ENCODE measurements at regions not wholly inside any gene's neighbourhood (a gene's known extent, or its start where the extent isn't known, plus 50 kb on each side); places are given as distances from the start of the nearest gene placed in this dataset.

- no peak for DNase-seq
- H3K36me3 ChIP-seq (ENCODE audit: control insufficient read depth in 2 of 3, insufficient read depth in 3 of 3, low read length in 3 of 3): no peaks in the 10 kb centered on the region
- H3K27me3 ChIP-seq (ENCODE audit: control insufficient read depth, insufficient read depth, low read length): no peaks in the 10 kb centered on the region
- FAIRE-seq: no peak
- H3K4me3 ChIP-seq (ENCODE audit: low read length in 3 of 3): no peak overlapping the region
- H3K9me3 ChIP-seq (ENCODE audit: control insufficient read depth in 2 of 3, insufficient read depth in 1 of 3, low read length in 3 of 3): no peaks in the 10 kb centered on the region
- H3K4me1 ChIP-seq (ENCODE audit: control insufficient read depth in 2 of 3, insufficient read depth in 2 of 3, low read depth in 1 of 3, low read length in 3 of 3): no peaks in the 10 kb centered on the region
- intact Hi-C loops (cut with DNase I): no loop called here
- no peak overlapping the region for H3K9ac ChIP-seq (ENCODE audit: low read length in 3 of 3)
- TF ChIP-seq, protein P1, sequence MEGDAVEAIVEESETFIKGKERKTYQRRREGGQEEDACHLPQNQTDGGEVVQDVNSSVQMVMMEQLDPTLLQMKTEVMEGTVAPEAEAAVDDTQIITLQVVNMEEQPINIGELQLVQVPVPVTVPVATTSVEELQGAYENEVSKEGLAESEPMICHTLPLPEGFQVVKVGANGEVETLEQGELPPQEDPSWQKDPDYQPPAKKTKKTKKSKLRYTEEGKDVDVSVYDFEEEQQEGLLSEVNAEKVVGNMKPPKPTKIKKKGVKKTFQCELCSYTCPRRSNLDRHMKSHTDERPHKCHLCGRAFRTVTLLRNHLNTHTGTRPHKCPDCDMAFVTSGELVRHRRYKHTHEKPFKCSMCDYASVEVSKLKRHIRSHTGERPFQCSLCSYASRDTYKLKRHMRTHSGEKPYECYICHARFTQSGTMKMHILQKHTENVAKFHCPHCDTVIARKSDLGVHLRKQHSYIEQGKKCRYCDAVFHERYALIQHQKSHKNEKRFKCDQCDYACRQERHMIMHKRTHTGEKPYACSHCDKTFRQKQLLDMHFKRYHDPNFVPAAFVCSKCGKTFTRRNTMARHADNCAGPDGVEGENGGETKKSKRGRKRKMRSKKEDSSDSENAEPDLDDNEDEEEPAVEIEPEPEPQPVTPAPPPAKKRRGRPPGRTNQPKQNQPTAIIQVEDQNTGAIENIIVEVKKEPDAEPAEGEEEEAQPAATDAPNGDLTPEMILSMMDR (IDR thresholded peaks at IDR 0.05; ENCODE audit: borderline replicate concordance, extremely low read depth, insufficient read depth): no peak
- H3K27ac ChIP-seq (ENCODE audit: low read depth in 2 of 2, low read length in 2 of 2): no peak overlapping the region
Measured at GRCh38 chr2:203591642-203592041, 56.5 kb upstream of the RAPH1 start.

DNA sequence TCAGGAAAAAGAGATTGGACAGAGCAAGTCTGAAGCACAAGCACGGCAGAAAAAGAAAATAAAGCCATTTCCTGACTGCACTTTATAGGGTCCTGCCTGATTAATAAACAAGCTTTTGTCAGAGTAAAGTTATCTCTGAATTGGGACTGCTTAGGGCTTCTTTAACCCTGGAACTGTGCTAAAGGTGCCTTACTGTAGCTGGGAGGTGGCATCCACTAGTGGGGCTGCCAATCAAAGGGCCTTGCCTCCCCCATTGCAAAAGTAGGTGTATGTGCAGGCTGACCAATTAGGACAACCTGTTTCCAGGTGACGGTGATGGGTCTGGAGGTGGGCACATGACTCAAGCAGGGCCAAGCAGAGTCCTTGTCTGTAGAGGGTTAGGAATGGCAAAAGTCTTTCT lies 57.4 kb upstream of the RAPH1 start:
- no peak overlapping the region for H3K4me3 ChIP-seq (ENCODE audit: low read length in 3 of 3)
- TF ChIP-seq, protein P1 (IDR thresholded peaks at IDR 0.05; ENCODE audit: borderline replicate concordance, extremely low read depth, insufficient read depth): no peak
- no peaks in the 10 kb centered on the region for H3K4me1 ChIP-seq (ENCODE audit: control insufficient read depth in 2 of 3, insufficient read depth in 2 of 3, low read depth in 1 of 3, low read length in 3 of 3)
- H3K9me3 ChIP-seq (ENCODE audit: control insufficient read depth in 2 of 3, insufficient read depth in 1 of 3, low read length in 3 of 3): no peaks in the 10 kb centered on the region
- no peak overlapping the region for H3K27ac ChIP-seq (ENCODE audit: low read depth in 2 of 2, low read length in 2 of 2)
- no peaks in the 10 kb centered on the region for H3K36me3 ChIP-seq (ENCODE audit: control insufficient read depth in 2 of 3, insufficient read depth in 3 of 3, low read length in 3 of 3)
- FAIRE-seq: no peak
- intact Hi-C loops (cut with DNase I): no loop called here
- no peak overlapping the region for H3K9ac ChIP-seq (ENCODE audit: low read length in 3 of 3)
- DNase-seq: no peak
- no peaks in the 10 kb centered on the region for H3K27me3 ChIP-seq (ENCODE audit: control insufficient read depth, insufficient read depth, low read length)

- H3K4me3 ChIP-seq (ENCODE audit: low read length in 3 of 3): no peak overlapping the region
- no peak overlapping the region for H3K27ac ChIP-seq (ENCODE audit: low read depth in 2 of 2, low read length in 2 of 2)
- intact Hi-C loops (cut with DNase I): no loop called here
- H3K9ac ChIP-seq (ENCODE audit: low read length in 3 of 3): no peak overlapping the region
- no peaks in the 10 kb centered on the region for H3K9me3 ChIP-seq (ENCODE audit: control insufficient read depth in 2 of 3, insufficient read depth in 1 of 3, low read length in 3 of 3)
- H3K36me3 ChIP-seq (ENCODE audit: control insufficient read depth in 2 of 3, insufficient read depth in 3 of 3, low read length in 3 of 3): no peaks in the 10 kb centered on the region
- no peak for DNase-seq
- no peak for FAIRE-seq
- H3K4me1 ChIP-seq (ENCODE audit: control insufficient read depth in 2 of 3, insufficient read depth in 2 of 3, low read depth in 1 of 3, low read length in 3 of 3): no peaks in the 10 kb centered on the region
- H3K27me3 ChIP-seq (ENCODE audit: control insufficient read depth, insufficient read depth, low read length): no peaks in the 10 kb centered on the region
- TF ChIP-seq, protein P1 (IDR thresholded peaks at IDR 0.05; ENCODE audit: borderline replicate concordance, extremely low read depth, insufficient read depth): no peak
Measured at GRCh38 chr2:203594541-203594940, 59.4 kb upstream of the RAPH1 start.

- FAIRE-seq (no peak), DNase-seq (peak in 2 of 5 donors; percentile 46 to 57)
- no peaks in the 10 kb centered on the region for H3K36me3 ChIP-seq (ENCODE audit: control insufficient read depth in 2 of 3, insufficient read depth in 3 of 3, low read length in 3 of 3)
- H3K4me1 ChIP-seq (ENCODE audit: control insufficient read depth in 2 of 3, insufficient read depth in 2 of 3, low read depth in 1 of 3, low read length in 3 of 3): no peaks in the 10 kb centered on the region
- TF ChIP-seq, protein P1 (IDR thresholded peaks at IDR 0.05; ENCODE audit: borderline replicate concordance, extremely low read depth, insufficient read depth): no peak
- no peak overlapping the region for H3K9ac ChIP-seq (ENCODE audit: low read length in 3 of 3)
- no peaks in the 10 kb centered on the region for H3K27me3 ChIP-seq (ENCODE audit: control insufficient read depth, insufficient read depth, low read length)
- intact Hi-C loops (cut with DNase I): no loop called here
- no peak overlapping the region for H3K27ac ChIP-seq (ENCODE audit: low read depth in 2 of 2, low read length in 2 of 2)
- no peak overlapping the region for H3K4me3 ChIP-seq (ENCODE audit: low read length in 3 of 3)
- no peaks in the 10 kb centered on the region for H3K9me3 ChIP-seq (ENCODE audit: control insufficient read depth in 2 of 3, insufficient read depth in 1 of 3, low read length in 3 of 3)
Measured at GRCh38 chr2:203596183-203596582, 61.1 kb upstream of the RAPH1 start.
